ENCODE measurements at regions not wholly inside any gene's neighbourhood (a gene's known extent, or its start where the extent isn't known, plus 50 kb on each side); places are given as distances from the start of the nearest gene placed in this dataset.

GRCh38 chr2:221762496-221762895 lies 190.4 kb upstream of the EPHA4 start:
- TF ChIP-seq REST (IDR thresholded peaks at IDR 0.05; ENCODE audit: insufficient replicate concordance, low read depth), result no peak
- no peak for TF ChIP-seq CTCF (IDR thresholded peaks at IDR 0.05; ENCODE audit: insufficient read depth, low read length)
- no peak for TF ChIP-seq POLR2AphosphoS5 (IDR thresholded peaks at IDR 0.05; ENCODE audit: low read depth)
